ENCODE measurements at regions not wholly inside any gene's neighbourhood (a gene's known extent, or its start where the extent isn't known, plus 50 kb on each side); places are given as distances from the start of the nearest gene placed in this dataset.

GRCh38 chr10:121217331-121217730 is 366.2 kb downstream of the WDR11 start:
- TF ChIP-seq CTCF (IDR thresholded peaks at IDR 0.05; ENCODE audit: poor library complexity) (no peak), EZH2 (IDR thresholded peaks at IDR 0.05; ENCODE audit: borderline replicate concordance) (no peak)
